ENCODE measurements at regions not wholly inside any gene's neighbourhood (a gene's known extent, or its start where the extent isn't known, plus 50 kb on each side); places are given as distances from the start of the nearest gene placed in this dataset.
A peak's percentile ranks its signal among the peaks of the same experiment; 100 is the strongest.

GRCh38 chr4:166432842-166433241 is 559.8 kb downstream of the TLL1 start:
- Histone ChIP-seq H3K36me3 (ENCODE audit: low read depth) (no peaks in the 10 kb centered on the region), H3K27me3 (replicated peaks; ENCODE audit: insufficient read depth) (no peaks in the 10 kb centered on the region), H3K9ac (no peak overlapping the region), H3K9me2 (ENCODE audit: insufficient read depth) (no peaks in the 10 kb centered on the region), H3K27ac (no peak overlapping the region), H2AFZ (no peak overlapping the region), H3K4me2 (ENCODE audit: unreplicated experiment) (no peak overlapping the region), H3K4me3 (no peak overlapping the region), H4K20me1 (ENCODE audit: insufficient read depth) (no peaks in the 10 kb centered on the region), H3K4me1 (ENCODE audit: insufficient read depth) (no peaks in the 10 kb centered on the region), H3K79me2 (ENCODE audit: insufficient read depth) (no peaks in the 10 kb centered on the region), H3F3A (ENCODE audit: insufficient read depth) (no peaks in the 10 kb centered on the region), H3K9me3 (ENCODE audit: low read depth) (no peaks in the 10 kb centered on the region)
- no peak for DNase-seq
- in situ Hi-C loops (cut with MboI): no loop called here
- no peak for TF ChIP-seq EZH2 (IDR thresholded peaks at IDR 0.05; ENCODE audit: insufficient read depth, poor library complexity, severe bottlenecking)
- no peak for TF ChIP-seq EZH2phosphoT487 (IDR thresholded peaks at IDR 0.05; ENCODE audit: insufficient read depth, low read depth)

- in situ Hi-C loops (cut with MboI): no loop called here
- H3K4me1 ChIP-seq (ENCODE audit: insufficient read depth): no peaks in the 10 kb centered on the region
Observed at GRCh38 chr4:166435449-166435848, 562.4 kb downstream of the TLL1 start.

GRCh38 chr4:166458756-166459155 is 585.7 kb downstream of the TLL1 start:
- H3K4me1 ChIP-seq (ENCODE audit: insufficient read depth): no peaks in the 10 kb centered on the region
- H3K4me3 ChIP-seq: no peak overlapping the region
- in situ Hi-C loops (cut with MboI): no loop called here
- no peak overlapping the region for H3K9ac ChIP-seq
- H3K79me2 ChIP-seq (ENCODE audit: insufficient read depth): no peaks in the 10 kb centered on the region
- WGBS, 2 experiments (ENCODE audit: low coverage in 1 of 2, low lambda C conversion rate in 2 of 2, missing lambda C conversion rate in 2 of 2): 45 to 69% methylated on average over 1 of the region's 1 CpG
- no peak overlapping the region for H3K4me2 ChIP-seq (ENCODE audit: unreplicated experiment)
- no peaks in the 10 kb centered on the region for H3F3A ChIP-seq (ENCODE audit: insufficient read depth)
- H2AFZ ChIP-seq: no peak overlapping the region
- H3K9me3 ChIP-seq (ENCODE audit: low read depth): no peaks in the 10 kb centered on the region
- H3K27me3 ChIP-seq (replicated peaks; ENCODE audit: insufficient read depth): no peaks in the 10 kb centered on the region
- no peaks in the 10 kb centered on the region for H4K20me1 ChIP-seq (ENCODE audit: insufficient read depth)
- no peak overlapping the region for H3K27ac ChIP-seq
- peak; percentile 12 for DNase-seq
- no peaks in the 10 kb centered on the region for H3K36me3 ChIP-seq (ENCODE audit: low read depth)
- TF ChIP-seq EZH2 (IDR thresholded peaks at IDR 0.05; ENCODE audit: insufficient read depth, poor library complexity, severe bottlenecking) (no peak), EZH2phosphoT487 (IDR thresholded peaks at IDR 0.05; ENCODE audit: insufficient read depth, low read depth) (no peak)
- H3K9me2 ChIP-seq (ENCODE audit: insufficient read depth): no peaks in the 10 kb centered on the region

More at GRCh38 chr4:166435449-166435848, 562.4 kb downstream of the TLL1 start:
- H3K9ac ChIP-seq: no peak overlapping the region
- no peak for TF ChIP-seq EZH2 (IDR thresholded peaks at IDR 0.05; ENCODE audit: insufficient read depth, poor library complexity, severe bottlenecking)
- no peak for TF ChIP-seq EZH2phosphoT487 (IDR thresholded peaks at IDR 0.05; ENCODE audit: insufficient read depth, low read depth)
- no peaks in the 10 kb centered on the region for H3K27me3 ChIP-seq (replicated peaks; ENCODE audit: insufficient read depth)
- H3F3A ChIP-seq (ENCODE audit: insufficient read depth): no peaks in the 10 kb centered on the region
- WGBS, 2 experiments (ENCODE audit: low coverage in 1 of 2, low lambda C conversion rate in 2 of 2, missing lambda C conversion rate in 2 of 2): 0% methylated on average over 1 of the region's 1 CpG
- H3K9me3 ChIP-seq (ENCODE audit: low read depth): no peaks in the 10 kb centered on the region
- peak overlapping the region; percentile 33; the same call in 1 of the 2 replicates for H3K27ac ChIP-seq
- H3K9me2 ChIP-seq (ENCODE audit: insufficient read depth): no peaks in the 10 kb centered on the region
- DNase-seq: peak; percentile 47
- no peak overlapping the region for H3K4me3 ChIP-seq
- H3K79me2 ChIP-seq (ENCODE audit: insufficient read depth): no peaks in the 10 kb centered on the region
- H4K20me1 ChIP-seq (ENCODE audit: insufficient read depth): no peaks in the 10 kb centered on the region
- H2AFZ ChIP-seq: no peak overlapping the region
- no peak overlapping the region for H3K4me2 ChIP-seq (ENCODE audit: unreplicated experiment)
- no peaks in the 10 kb centered on the region for H3K36me3 ChIP-seq (ENCODE audit: low read depth)

- H3K27me3 ChIP-seq (replicated peaks; ENCODE audit: insufficient read depth): no peaks in the 10 kb centered on the region
- DNase-seq: no peak
- WGBS, 2 experiments (ENCODE audit: low coverage in 1 of 2, low lambda C conversion rate in 2 of 2, missing lambda C conversion rate in 2 of 2): 39 to 46% methylated on average over 5 of the region's 5 CpGs
- no peaks in the 10 kb centered on the region for H4K20me1 ChIP-seq (ENCODE audit: insufficient read depth)
- TF ChIP-seq EZH2phosphoT487 (IDR thresholded peaks at IDR 0.05; ENCODE audit: insufficient read depth, low read depth): no peak
- TF ChIP-seq EZH2 (IDR thresholded peaks at IDR 0.05; ENCODE audit: insufficient read depth, poor library complexity, severe bottlenecking): no peak
- no peak overlapping the region for H3K4me3 ChIP-seq
- H2AFZ ChIP-seq: no peak overlapping the region
- H3K27ac ChIP-seq: no peak overlapping the region
- no peaks in the 10 kb centered on the region for H3K9me2 ChIP-seq (ENCODE audit: insufficient read depth)
- H3K4me1 ChIP-seq (ENCODE audit: insufficient read depth): no peaks in the 10 kb centered on the region
- no peaks in the 10 kb centered on the region for H3K79me2 ChIP-seq (ENCODE audit: insufficient read depth)
- no peak overlapping the region for H3K4me2 ChIP-seq (ENCODE audit: unreplicated experiment)
- H3F3A ChIP-seq (ENCODE audit: insufficient read depth): no peaks in the 10 kb centered on the region
- H3K9me3 ChIP-seq (ENCODE audit: low read depth): no peaks in the 10 kb centered on the region
- no peaks in the 10 kb centered on the region for H3K36me3 ChIP-seq (ENCODE audit: low read depth)
- no peak overlapping the region for H3K9ac ChIP-seq
- in situ Hi-C loops (cut with MboI): no loop called here
Observed at GRCh38 chr4:166459621-166460020, 586.6 kb downstream of the TLL1 start.

Measured in GM23248 (cell line).